NCI-H146 (cell line): ENCODE measurements at regions not wholly inside any gene's neighbourhood (a gene's known extent, or its start where the extent isn't known, plus 50 kb on each side); places are given as distances from the start of the nearest gene placed in this dataset.

Experiments used
- DNase-seq: peaks from one replicate; lab custom pipeline; 2025; lab: John Stamatoyannopoulos, UW

GRCh38 chr10:47077941-47078340 lies 166.7 kb downstream of the PTPN20 start:
- DNase-seq, result no peak

GRCh38 chr10:47078393-47079203 lies 167.4 kb downstream of the PTPN20 start:
- no peak for DNase-seq

- no peak for DNase-seq
Measured at GRCh38 chr10:47079204-47079580, 168.0 kb downstream of the PTPN20 start.

GRCh38 chr10:47081264-47081663 lies 170.0 kb downstream of the PTPN20 start:
- DNase-seq, result no peak

GRCh38 chr10:47082055-47082784 lies 171.0 kb downstream of the PTPN20 start:
- DNase-seq, result no peak

- no peak for DNase-seq
Measured at GRCh38 chr10:47087667-47088066, 176.4 kb downstream of the PTPN20 start.

- DNase-seq, result no peak
Measured at GRCh38 chr10:47088656-47089354, 177.6 kb downstream of the PTPN20 start.

GRCh38 chr10:47090042-47090441 lies 178.8 kb downstream of the PTPN20 start:
- DNase-seq, result no peak

- no peak for DNase-seq
Measured at GRCh38 chr10:47090903-47091302, 179.7 kb downstream of the PTPN20 start.

- DNase-seq, result no peak
Measured at GRCh38 chr10:47091421-47091820, 180.2 kb downstream of the PTPN20 start.

GRCh38 chr10:47092376-47092775 lies 181.1 kb downstream of the PTPN20 start:
- DNase-seq, result no peak

- DNase-seq, result no peak
Measured at GRCh38 chr10:47092831-47093230, 181.6 kb downstream of the PTPN20 start.

- DNase-seq, result no peak
Measured at GRCh38 chr10:47094126-47094525, 182.9 kb downstream of the PTPN20 start.

- DNase-seq, result no peak
Measured at GRCh38 chr10:47094636-47095035, 183.4 kb downstream of the PTPN20 start.

GRCh38 chr10:47095211-47095610 lies 184.0 kb downstream of the PTPN20 start:
- DNase-seq, result no peak

GRCh38 chr10:47095848-47096612 lies 184.8 kb downstream of the PTPN20 start:
- no peak for DNase-seq

- no peak for DNase-seq
Measured at GRCh38 chr10:47098238-47098637, 187.0 kb downstream of the PTPN20 start.

- DNase-seq, result no peak
Measured at GRCh38 chr10:47098964-47099363, 187.7 kb downstream of the PTPN20 start.

GRCh38 chr10:47099474-47099873 lies 188.2 kb downstream of the PTPN20 start:
- DNase-seq, result no peak

- no peak for DNase-seq
Measured at GRCh38 chr10:47101196-47101595, 190.0 kb downstream of the PTPN20 start.

GRCh38 chr10:47101807-47102206 lies 190.6 kb downstream of the PTPN20 start:
- DNase-seq, result no peak

GRCh38 chr10:47104151-47104605 lies 192.9 kb downstream of the PTPN20 start:
- no peak for DNase-seq
